ENCODE measurements at regions not wholly inside any gene's neighbourhood (a gene's known extent, or its start where the extent isn't known, plus 50 kb on each side); places are given as distances from the start of the nearest gene placed in this dataset.
"Not testable (repeated sequence)": the region's sequence is repeated elsewhere in the genome, so short reads cannot be mapped to it uniquely, and the experiment has no call there.

DNA sequence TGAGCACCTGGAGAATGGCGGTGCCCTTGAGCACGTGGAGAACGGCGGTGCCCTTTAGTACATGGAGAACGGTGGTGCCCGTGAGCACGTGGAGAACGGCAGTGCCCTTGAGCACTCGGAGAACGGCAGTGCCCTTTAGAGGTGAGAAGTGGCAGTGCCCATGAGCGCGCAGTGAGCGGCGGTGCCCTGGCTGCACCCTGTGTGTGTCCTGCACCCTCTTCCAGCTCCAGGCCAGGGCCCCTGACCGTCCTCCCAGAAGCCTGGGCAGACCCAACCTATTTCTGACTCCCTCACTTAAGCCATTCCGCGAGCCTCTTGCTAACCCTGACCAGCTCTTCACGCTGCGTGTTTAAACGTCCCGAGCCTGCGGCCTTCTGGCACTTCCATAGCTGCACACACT is 151.3 kb downstream of the DLL1 start:
- no peak overlapping the region for H3K27ac ChIP-seq
- TF ChIP-seq, protein P1, sequence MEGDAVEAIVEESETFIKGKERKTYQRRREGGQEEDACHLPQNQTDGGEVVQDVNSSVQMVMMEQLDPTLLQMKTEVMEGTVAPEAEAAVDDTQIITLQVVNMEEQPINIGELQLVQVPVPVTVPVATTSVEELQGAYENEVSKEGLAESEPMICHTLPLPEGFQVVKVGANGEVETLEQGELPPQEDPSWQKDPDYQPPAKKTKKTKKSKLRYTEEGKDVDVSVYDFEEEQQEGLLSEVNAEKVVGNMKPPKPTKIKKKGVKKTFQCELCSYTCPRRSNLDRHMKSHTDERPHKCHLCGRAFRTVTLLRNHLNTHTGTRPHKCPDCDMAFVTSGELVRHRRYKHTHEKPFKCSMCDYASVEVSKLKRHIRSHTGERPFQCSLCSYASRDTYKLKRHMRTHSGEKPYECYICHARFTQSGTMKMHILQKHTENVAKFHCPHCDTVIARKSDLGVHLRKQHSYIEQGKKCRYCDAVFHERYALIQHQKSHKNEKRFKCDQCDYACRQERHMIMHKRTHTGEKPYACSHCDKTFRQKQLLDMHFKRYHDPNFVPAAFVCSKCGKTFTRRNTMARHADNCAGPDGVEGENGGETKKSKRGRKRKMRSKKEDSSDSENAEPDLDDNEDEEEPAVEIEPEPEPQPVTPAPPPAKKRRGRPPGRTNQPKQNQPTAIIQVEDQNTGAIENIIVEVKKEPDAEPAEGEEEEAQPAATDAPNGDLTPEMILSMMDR (conservative IDR thresholded peaks at IDR 0.05) = no peak
- TF ChIP-seq ZFX (IDR thresholded peaks at IDR 0.05) = no peak

DNA sequence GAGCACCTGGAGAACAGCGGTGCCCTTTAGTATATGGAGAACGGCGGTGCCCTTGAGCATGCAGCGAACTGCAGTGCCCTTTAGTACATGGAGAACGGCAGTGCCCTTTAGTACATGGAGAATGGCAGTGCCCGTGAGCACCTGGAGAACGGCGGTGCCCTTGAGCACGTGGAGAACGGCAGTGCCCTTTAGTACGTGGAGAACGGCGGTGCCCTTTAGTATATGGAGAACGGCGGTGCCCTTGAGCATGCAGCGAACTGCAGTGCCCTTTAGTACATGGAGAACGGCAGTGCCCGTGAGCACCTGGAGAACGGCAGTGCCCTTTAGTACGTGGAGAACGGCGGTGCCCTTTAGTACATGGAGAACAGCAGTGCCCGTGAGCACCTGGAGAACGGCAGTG is 151.8 kb downstream of the DLL1 start:
- not testable (repeated sequence) for H3K27ac ChIP-seq

DNA sequence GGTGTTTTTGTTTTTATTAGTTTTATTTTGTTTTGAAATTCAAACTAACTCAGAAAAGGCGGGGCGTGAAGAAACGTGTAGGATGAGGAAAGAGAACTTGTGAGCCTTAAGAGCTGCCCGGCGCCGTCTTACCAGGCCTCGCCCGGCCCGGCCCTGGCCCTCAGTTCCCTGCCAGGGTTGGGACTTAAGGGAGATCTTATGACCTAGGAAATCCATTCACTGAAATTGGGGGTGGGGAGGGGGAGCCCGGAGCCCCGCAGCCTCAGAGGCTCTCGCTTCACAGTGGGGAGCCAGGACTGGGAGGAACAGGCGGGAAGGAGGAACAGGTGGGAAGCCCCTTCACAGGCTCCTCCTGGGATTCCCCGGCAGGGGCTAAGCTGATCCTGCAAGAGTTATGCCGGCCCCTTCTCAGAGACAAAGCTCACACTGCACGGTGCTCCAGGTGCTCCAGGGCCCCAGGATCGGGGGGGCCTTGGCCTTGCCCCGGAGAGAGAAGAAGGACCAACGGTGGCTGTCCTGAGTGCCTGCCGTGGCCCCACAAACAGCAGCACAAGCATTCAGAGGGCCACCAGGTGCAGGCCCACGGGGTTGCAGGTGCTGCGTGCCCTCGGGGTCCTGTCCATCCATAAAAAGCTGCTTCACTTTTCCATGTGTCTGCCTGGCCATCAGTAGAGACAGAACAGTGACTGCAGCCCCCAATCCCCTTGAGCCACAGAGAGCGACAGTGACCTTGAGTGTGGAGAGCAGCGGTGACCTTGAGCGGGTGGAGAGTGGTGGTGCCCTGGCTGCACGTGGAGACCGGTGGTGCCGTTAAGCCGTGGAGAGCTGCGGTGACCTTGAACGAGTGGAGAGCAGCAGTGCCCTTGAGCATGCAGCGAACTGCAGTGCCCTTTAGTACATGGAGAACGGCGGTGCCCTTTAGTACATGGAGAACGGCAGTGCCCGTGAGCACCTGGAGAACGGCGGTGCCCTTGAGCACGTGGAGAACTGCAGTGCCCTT is 152.7 kb downstream of the DLL1 start:
- H3K27ac ChIP-seq = no peak overlapping the region
- no peak for TF ChIP-seq ZFX (IDR thresholded peaks at IDR 0.05)
- TF ChIP-seq, protein P1 (conservative IDR thresholded peaks at IDR 0.05) = no peak

DNA sequence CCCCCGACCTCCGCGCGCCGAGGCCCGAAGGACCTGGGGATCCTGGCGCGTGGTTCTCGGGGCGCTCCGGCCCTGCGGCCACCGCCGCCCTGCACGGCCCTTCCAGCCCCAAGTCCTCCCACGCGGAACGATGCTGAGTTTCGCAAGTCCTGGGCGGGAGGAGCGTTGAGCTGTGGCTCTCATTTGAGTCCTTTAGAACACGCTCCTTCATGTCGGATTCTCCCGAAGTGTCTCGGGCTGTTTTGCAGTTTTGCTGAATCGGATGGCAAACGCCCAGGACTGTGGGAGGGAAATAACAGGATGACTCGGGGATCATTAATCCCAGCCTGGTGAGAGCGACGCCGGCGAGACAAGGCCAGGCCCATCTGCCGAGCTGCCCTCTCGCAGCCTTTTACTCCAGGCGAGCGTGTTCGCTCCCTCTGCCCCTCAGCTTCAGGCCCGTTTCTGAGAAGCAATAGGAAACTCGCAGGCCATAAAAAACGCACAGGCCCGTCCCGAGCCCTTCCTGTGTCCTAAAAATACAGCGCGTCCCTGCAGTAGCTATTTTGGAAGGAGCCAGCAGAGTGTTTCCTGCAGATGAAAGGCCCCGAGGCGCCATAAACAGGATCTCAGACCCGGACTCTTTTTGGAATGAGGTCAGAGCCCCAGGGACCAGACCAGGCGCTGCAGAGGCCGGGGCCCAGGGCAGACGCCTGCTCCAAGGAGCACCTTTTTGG is 153.5 kb downstream of the DLL1 start:
- no peak for TF ChIP-seq ZFX (IDR thresholded peaks at IDR 0.05)
- no peak overlapping the region for H3K27ac ChIP-seq

DNA sequence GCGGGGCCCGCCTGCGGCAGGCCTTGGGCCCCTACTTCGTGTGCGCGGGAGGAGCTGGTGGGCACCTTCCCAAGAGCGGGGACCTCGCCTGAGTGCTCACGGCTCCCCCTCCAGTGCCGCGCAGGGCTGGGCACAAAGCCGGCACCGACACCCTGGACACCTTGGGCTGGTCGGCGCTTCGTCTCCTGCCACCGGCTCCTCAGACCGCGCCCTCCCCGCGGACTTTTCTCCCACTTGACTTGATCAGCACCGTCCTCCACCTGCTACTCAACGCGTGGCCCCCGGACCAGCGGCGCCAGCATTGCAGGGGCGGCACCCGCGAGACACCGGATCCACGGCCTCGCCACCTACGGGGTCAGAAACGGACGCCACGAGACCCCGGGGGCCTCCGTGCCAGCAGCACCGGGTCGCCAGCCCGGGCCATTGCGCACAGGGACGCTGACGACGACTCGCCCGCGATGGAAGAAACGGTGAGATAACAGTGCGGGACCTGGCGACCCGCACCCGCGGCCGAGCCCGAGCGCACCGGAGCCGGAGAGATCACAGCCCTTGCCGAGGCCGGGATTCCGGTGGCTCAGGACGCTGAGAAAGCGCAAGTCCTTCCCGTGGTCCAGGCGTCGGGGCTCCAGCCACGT is 154.2 kb downstream of the DLL1 start:
- no peak for TF ChIP-seq ZFX (IDR thresholded peaks at IDR 0.05)
- TF ChIP-seq, protein P1 (conservative IDR thresholded peaks at IDR 0.05) = no peak
- no peak overlapping the region for H3K27ac ChIP-seq

DNA sequence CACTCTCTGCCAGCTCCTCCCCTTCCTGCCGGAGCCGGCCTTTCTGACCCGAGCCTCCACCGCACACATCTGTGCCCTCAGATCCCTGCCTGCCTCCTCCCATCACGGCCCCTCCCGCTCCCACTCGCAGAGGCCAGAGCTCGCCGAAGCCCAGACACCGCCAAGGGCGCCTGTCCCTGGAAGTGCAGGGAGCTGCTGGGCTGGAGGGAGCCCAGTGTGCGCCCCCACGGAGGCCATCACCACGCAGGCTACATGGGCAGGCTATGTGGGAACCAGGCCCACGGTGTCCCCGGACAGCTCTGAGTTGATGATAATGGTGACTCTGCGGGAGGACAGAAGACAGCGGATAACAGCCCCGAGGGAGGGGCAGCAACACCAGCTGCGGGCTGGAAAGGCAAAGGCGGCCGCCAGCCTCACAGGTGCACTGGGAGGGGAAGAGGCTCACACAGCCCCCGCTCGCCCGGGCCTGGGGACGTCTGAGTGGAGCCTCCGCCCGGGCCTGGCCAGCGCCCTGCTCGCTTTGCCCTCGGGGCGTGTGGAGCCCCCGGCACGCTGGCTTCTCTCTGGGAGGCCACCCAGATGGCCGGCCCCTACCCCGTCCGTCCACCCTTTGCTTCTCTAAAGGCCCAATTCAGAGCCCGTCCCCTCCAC is 154.9 kb downstream of the DLL1 start:
- no peak for TF ChIP-seq ZFX (IDR thresholded peaks at IDR 0.05)
- TF ChIP-seq, protein P1 (conservative IDR thresholded peaks at IDR 0.05) = no peak
- H3K27ac ChIP-seq = no peak overlapping the region

DNA sequence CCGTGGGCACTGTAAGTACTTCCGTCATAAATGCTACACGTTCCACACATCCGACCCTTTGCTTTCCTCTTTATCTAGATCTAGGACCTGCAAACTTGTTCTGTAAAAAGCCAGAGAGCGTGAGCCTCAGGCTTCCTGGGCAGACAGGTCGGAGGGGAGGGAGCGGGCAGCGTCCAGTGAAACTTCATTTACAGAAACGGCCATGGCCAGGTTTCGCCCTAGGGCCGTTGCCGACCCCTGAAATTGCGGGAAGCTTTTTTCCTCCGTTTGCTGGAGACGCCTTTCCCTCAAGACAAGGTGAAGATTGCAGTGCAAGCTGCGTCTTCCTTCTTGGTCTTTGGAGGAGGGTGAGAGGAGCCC is 155.4 kb downstream of the DLL1 start:
- no peak for TF ChIP-seq ZFX (IDR thresholded peaks at IDR 0.05)
- TF ChIP-seq, protein P1 (conservative IDR thresholded peaks at IDR 0.05) = no peak
- H3K27ac ChIP-seq = no peak overlapping the region

Measured in C4-2B (cell line).